ENCODE measurements at regions not wholly inside any gene's neighbourhood (a gene's known extent, or its start where the extent isn't known, plus 50 kb on each side); places are given as distances from the start of the nearest gene placed in this dataset.

DNA sequence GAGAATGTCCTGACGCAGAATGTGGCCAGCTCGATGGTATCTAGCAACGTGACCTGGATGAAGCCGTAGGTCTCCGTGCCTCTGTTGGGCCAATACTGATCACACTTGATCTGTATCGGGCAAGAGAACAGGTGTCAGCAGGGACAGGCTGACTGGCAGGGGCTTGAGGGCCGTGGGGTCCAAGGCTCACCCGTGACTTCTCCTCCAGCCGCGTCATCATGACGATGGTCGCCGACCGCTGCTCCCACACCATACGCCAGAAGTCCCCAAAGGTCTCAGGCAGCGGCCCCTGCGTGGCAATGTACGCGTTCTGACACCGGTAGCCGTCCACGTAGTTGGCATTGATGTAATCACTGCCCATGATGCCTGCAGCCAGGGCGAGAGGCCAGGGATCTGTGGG, 126.2 kb downstream of the PTPRS start:
- no peak for TF ChIP-seq CTCF (IDR thresholded peaks at IDR 0.05)
- no peak for TF ChIP-seq EZH2 (IDR thresholded peaks at IDR 0.05; ENCODE audit: borderline replicate concordance, insufficient read depth, low read depth, low read length, poor library complexity, severe bottlenecking)
